Loucy (cell line): ENCODE measurements at regions not wholly inside any gene's neighbourhood (a gene's known extent, or its start where the extent isn't known, plus 50 kb on each side); places are given as distances from the start of the nearest gene placed in this dataset.

ENCODE experiments used
- H2AFZ ChIP-seq: fragments of 200-600 bp; sonication (generic); 2 replicates; pipeline ENCODE4 v1.6.0; 2016; ENCODE audit warnings: antibody characterized with exemption, mild to moderate bottlenecking, low read length, moderate library complexity
- H3F3A ChIP-seq: fragments of 200-600 bp; 2 replicates; pipeline ENCODE4 v1.6.0; 2016; ENCODE audit warnings: antibody characterized with exemption, low read depth, mild to moderate bottlenecking
- H3K27me3 ChIP-seq: fragments of 200-600 bp; sonication (generic); 2 replicates; pipeline ENCODE4 v1.6.1; 2014; ENCODE audit warnings: low read length, mild to moderate bottlenecking; ENCODE audit not compliant: insufficient read depth, poor library complexity, severe bottlenecking
- H3K36me3 ChIP-seq: fragments of 200-600 bp; sonication (generic); 2 replicates; pipeline ENCODE4 v1.6.1; 2016; ENCODE audit warnings: low read length; ENCODE audit not compliant: insufficient read depth
- H3K4me1 ChIP-seq: fragments of 200-600 bp; sonication (generic); 2 replicates; pipeline ENCODE4 v1.5.1; 2014; ENCODE audit warnings: low read length, mild to moderate bottlenecking; ENCODE audit not compliant: insufficient read depth, poor library complexity, severe bottlenecking
- H3K4me2 ChIP-seq: fragments of 200-600 bp; sonication (generic); 2 replicates; pipeline ENCODE4 v1.6.0; 2014; ENCODE audit warnings: antibody characterized with exemption, low read length, low read depth, mild to moderate bottlenecking; ENCODE audit not compliant: poor library complexity, severe bottlenecking
- H3K4me3 ChIP-seq: fragments of 200-600 bp; sonication (generic); 2 replicates; pipeline ENCODE4 v1.5.1; 2014; ENCODE audit warnings: low read length, mild to moderate bottlenecking, mixed read lengths; ENCODE audit not compliant: poor library complexity, severe bottlenecking
- H3K79me2 ChIP-seq: fragments of 200-600 bp; sonication (generic); 2 replicates; pipeline ENCODE4 v1.6.1; 2014; ENCODE audit warnings: low read length; ENCODE audit not compliant: insufficient read depth
- H3K9ac ChIP-seq: fragments of 200-600 bp; sonication (generic); 2 replicates; pipeline ENCODE4 v1.6.0; 2014; ENCODE audit warnings: mild to moderate bottlenecking, low read depth, low read length, moderate library complexity; ENCODE audit not compliant: poor library complexity, severe bottlenecking
- H3K9me2 ChIP-seq: fragments of 200-600 bp; sonication (generic); replicated peaks from 2 replicates; pipeline ENCODE4 v1.6.1; 2016; ENCODE audit warnings: low read depth, low read length, mixed read lengths
- H3K9me3 ChIP-seq: fragments of 200-600 bp; sonication (generic); 2 replicates; pipeline ENCODE4 v1.6.1; 2014; ENCODE audit warnings: mild to moderate bottlenecking, antibody characterized with exemption, low read length, low read depth; ENCODE audit not compliant: insufficient read depth
- H4K20me1 ChIP-seq: fragments of 200-600 bp; sonication (generic); 2 replicates; pipeline ENCODE4 v1.6.0; 2014; ENCODE audit warnings: antibody characterized with exemption, low read length, mild to moderate bottlenecking; ENCODE audit not compliant: insufficient read depth, poor library complexity, severe bottlenecking
- CTCF ChIP-seq: fragments of 200-600 bp; sonication (generic); conservative IDR thresholded peaks from 2 replicates; pipeline ENCODE4 v1.5.1; 2014; ENCODE audit warnings: mild to moderate bottlenecking, antibody characterized with exemption, low read length
- EZH2phosphoT487 ChIP-seq: fragments of 200-600 bp; IDR thresholded peaks from 2 replicates; pipeline ENCODE4 v1.6.1; 2018; ENCODE audit warnings: antibody characterized with exemption, mild to moderate bottlenecking, moderate library complexity, borderline replicate concordance

DNA sequence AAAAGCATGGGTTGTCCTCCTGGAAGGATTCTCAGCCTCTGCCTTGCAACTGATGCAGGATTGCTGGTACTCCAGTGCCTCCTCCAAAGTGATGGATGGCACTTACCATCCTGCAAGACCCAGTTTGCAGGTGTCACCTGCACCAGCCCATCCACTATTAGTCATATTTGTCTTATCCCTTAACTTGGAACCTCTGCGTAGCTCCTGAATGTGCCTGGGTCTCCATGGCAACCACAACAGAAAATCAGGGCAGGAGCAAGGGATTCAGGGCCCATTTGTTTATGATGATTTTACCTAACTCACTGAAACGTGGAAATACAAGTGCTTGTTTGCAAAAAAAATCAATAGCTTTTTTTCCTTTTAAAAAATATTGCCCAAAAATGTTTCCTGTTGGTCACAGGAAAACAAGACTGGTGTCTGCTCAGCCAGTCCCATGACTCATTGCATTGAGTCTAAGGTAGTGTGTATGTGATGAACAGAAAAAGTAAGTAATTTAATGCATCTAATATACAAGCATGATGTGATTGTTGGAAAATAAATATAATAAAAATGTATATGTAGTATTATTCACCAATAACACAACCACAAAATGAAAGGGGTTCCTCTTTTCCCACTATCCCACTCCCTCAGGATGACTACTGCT lies 1196.3 kb upstream of the TMEM132C start:
- Histone ChIP-seq H3K4me3 (no peak overlapping the region), H3K4me2 (no peak overlapping the region), H3K79me2 (no peaks in the 10 kb centered on the region), H3K9ac (no peak overlapping the region), H3K4me1 (no peaks in the 10 kb centered on the region), H4K20me1 (no peaks in the 10 kb centered on the region), H3K36me3 (no peaks in the 10 kb centered on the region), H3K27me3 (no peaks in the 10 kb centered on the region), H3F3A (no peaks in the 10 kb centered on the region), H2AFZ (no peak overlapping the region), H3K9me2 (no peaks in the 10 kb centered on the region), H3K9me3 (no peaks in the 10 kb centered on the region)
- no peak for TF ChIP-seq CTCF
- TF ChIP-seq EZH2phosphoT487: no peak

DNA sequence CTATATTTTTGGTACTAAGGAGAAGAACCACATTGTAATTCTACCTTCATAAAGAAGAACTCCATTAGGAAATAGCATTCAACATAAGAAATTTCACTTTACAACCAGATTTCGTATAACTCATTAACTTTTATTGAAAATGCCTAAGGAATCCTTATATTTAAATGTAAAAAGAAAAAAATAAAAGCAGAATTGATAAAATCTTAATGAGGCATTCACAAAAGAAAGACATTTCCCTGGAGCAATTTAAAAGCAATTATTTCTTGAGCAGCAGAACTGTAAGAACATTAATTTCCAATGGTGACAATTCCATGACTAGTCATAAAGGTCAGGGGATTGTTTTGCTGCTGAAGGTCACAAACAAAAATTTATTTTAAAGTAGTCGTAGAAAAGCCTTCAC lies 1192.8 kb upstream of the TMEM132C start:
- no peak overlapping the region for H2AFZ ChIP-seq
- no peaks in the 10 kb centered on the region for H3K79me2 ChIP-seq
- H3K4me3 ChIP-seq: no peak overlapping the region
- no peak overlapping the region for H3K4me2 ChIP-seq
- H3F3A ChIP-seq: no peaks in the 10 kb centered on the region
- H3K4me1 ChIP-seq: no peaks in the 10 kb centered on the region
- no peaks in the 10 kb centered on the region for H3K9me3 ChIP-seq
- TF ChIP-seq EZH2phosphoT487 (no peak), CTCF (no peak)
- no peaks in the 10 kb centered on the region for H3K36me3 ChIP-seq
- no peaks in the 10 kb centered on the region for H3K27me3 ChIP-seq
- no peaks in the 10 kb centered on the region for H3K9me2 ChIP-seq
- no peak overlapping the region for H3K9ac ChIP-seq
- no peaks in the 10 kb centered on the region for H4K20me1 ChIP-seq

DNA sequence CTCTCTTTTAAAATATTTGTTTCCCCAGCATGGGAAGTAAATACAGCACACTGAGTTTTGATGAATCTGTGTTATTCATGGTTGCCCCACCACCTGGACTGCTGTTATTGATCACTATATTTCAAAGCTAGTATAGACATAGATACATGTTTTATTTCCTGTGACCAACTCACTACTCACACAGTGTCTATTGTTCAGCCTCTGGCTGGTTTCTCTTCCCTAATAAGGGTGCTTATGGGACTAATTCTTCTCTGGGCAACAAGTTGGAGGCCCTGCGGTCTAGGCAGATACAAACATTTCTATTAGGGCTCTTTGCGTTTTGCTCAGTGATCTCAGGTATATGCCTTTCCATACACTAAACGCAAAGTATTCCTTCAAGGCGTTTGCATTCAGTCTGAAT lies 1191.0 kb upstream of the TMEM132C start:
- H3K9me2 ChIP-seq: no peaks in the 10 kb centered on the region
- no peaks in the 10 kb centered on the region for H3K27me3 ChIP-seq
- H3K9me3 ChIP-seq: no peaks in the 10 kb centered on the region
- no peaks in the 10 kb centered on the region for H4K20me1 ChIP-seq
- H3K4me3 ChIP-seq: no peak overlapping the region
- no peak overlapping the region for H3K4me2 ChIP-seq
- H3F3A ChIP-seq: no peaks in the 10 kb centered on the region
- no peaks in the 10 kb centered on the region for H3K79me2 ChIP-seq
- TF ChIP-seq EZH2phosphoT487 (no peak), CTCF (no peak)
- no peak overlapping the region for H3K9ac ChIP-seq
- H2AFZ ChIP-seq: no peak overlapping the region
- no peaks in the 10 kb centered on the region for H3K36me3 ChIP-seq
- no peaks in the 10 kb centered on the region for H3K4me1 ChIP-seq
